B cell (primary cell): ENCODE measurements at regions not wholly inside any gene's neighbourhood (a gene's known extent, or its start where the extent isn't known, plus 50 kb on each side); places are given as distances from the start of the nearest gene placed in this dataset.

ENCODE experiments used
- ATAC-seq: fragments of 200-7000 bp; cut with Tn5 transposase; one replicate; pipeline ENCODE4 v1.10.0; 2021; ENCODE audit warnings: low read depth, mild to moderate bottlenecking, moderate number of reproducible peaks, moderate library complexity
- CTCF ChIA-PET: fragments of 350-600 bp; sonication (Branson Sonifier 250); formaldehyde crosslinking; loops from one replicate; lab custom pipeline; 2021; ENCODE audit warnings: antibody characterized with exemption, inconsistent platforms; lab: Charles Lee
- POLR2A ChIA-PET: fragments of 350-600 bp; sonication (Branson Sonifier 250); formaldehyde crosslinking; loops from one replicate; lab custom pipeline; 2021; ENCODE audit warnings: antibody characterized with exemption; lab: Charles Lee
- DNase-seq: peaks from one replicate; pipeline ENCODE4 v3.0.0; 2013
- H2AFZ ChIP-seq: 2 replicates; pipeline ENCODE4 v1.6.1; 2012; ENCODE audit warnings: mild to moderate bottlenecking, low read depth, low read length; ENCODE audit not compliant: insufficient read depth, poor library complexity, severe bottlenecking
- H3K27ac ChIP-seq, 2 donors: 1 replicate in 1 of 2; 2 replicates in 1 of 2; pipeline ENCODE4 v1.5.1; 2012 to 2013; ENCODE audit warnings: low read length in 2 of 2, mild to moderate bottlenecking in 2 of 2, moderate library complexity in 1 of 2
- H3K27me3 ChIP-seq, 4 experiments: fragments of 200-600 bp in 1 of 4; sonication (generic) in 1 of 4; replicated peaks in 1 of 4; 1 replicate in 2 of 4; 2 replicates in 2 of 4; pipeline versions ENCODE4 v1.6.1 to v1.7.0; 2013 to 2016; ENCODE audit warnings: low read length in 3 of 4, mild to moderate bottlenecking in 2 of 4, mixed read lengths in 1 of 4, moderate library complexity in 1 of 4; ENCODE audit not compliant: insufficient read depth in 4 of 4, control insufficient read depth in 3 of 4; ENCODE audit errors: control extremely low read depth in 1 of 4
- H3K36me3 ChIP-seq, 2 experiments: replicated peaks in 1 of 2; 1 replicate in 1 of 2; 2 replicates in 1 of 2; pipeline versions ENCODE4 v1.6.1 to v1.7.1; 2013; ENCODE audit warnings: low read length in 1 of 2; ENCODE audit not compliant: insufficient read depth in 2 of 2, control insufficient read depth in 1 of 2; ENCODE audit errors: control extremely low read depth in 1 of 2, extremely low read depth in 1 of 2
- H3K4me1 ChIP-seq, 2 donors: fragments of 200-600 bp in 1 of 2; sonication (generic) in 1 of 2; 1 replicate in 1 of 2; 2 replicates in 1 of 2; pipeline versions ENCODE4 v1.5.1 to v1.6.1; 2013 to 2017; ENCODE audit warnings: low read length in 2 of 2; ENCODE audit not compliant: control insufficient read depth in 2 of 2, insufficient read depth in 2 of 2
- H3K4me2 ChIP-seq: replicated peaks from 2 replicates; pipeline ENCODE3; 2012; ENCODE audit warnings: mild to moderate bottlenecking, low read depth, low read length; ENCODE audit not compliant: poor library complexity, severe bottlenecking
- H3K4me3 ChIP-seq, 5 experiments: fragments of 200-600 bp in 1 of 5; sonication (generic) in 1 of 5; 1 replicate in 3 of 5; 2 replicates in 2 of 5; pipeline versions ENCODE4 v1.5.1 to v1.7.0; 2011 to 2016; ENCODE audit warnings: low read length in 4 of 5, mild to moderate bottlenecking in 4 of 5, low read depth in 2 of 5, control low read depth in 1 of 5, moderate library complexity in 1 of 5; ENCODE audit not compliant: insufficient read depth in 1 of 5; ENCODE audit errors: control extremely low read depth in 1 of 5, extremely low read depth in 1 of 5
- H3K79me2 ChIP-seq: fragments of 200-600 bp; sonication (generic); one replicate; pipeline ENCODE4 v1.6.0; 2016; ENCODE audit warnings: low read length; ENCODE audit not compliant: control insufficient read depth, insufficient read depth
- H3K9ac ChIP-seq: fragments of 200-600 bp; sonication (generic); 2 replicates; pipeline ENCODE4 v1.6.1; 2017; ENCODE audit warnings: mild to moderate bottlenecking, low read length, moderate library complexity
- H3K9me3 ChIP-seq, 3 donors: one replicate each; pipeline versions ENCODE4 v1.6.1 to v1.7.1; 2013; ENCODE audit warnings: low read length in 2 of 3; ENCODE audit not compliant: control insufficient read depth in 2 of 3, insufficient read depth in 1 of 3; ENCODE audit errors: control extremely low read depth in 1 of 3
- H4K20me1 ChIP-seq: 2 replicates; pipeline ENCODE4 v1.6.0; 2012; ENCODE audit warnings: mild to moderate bottlenecking, low read length; ENCODE audit not compliant: insufficient read depth, control insufficient read depth, poor library complexity, severe bottlenecking
- H3K27ac Mint-ChIP-seq: one replicate; pipeline ENCODE4 v1.8.0; 2021; ENCODE audit warnings: mixed read lengths
- H3K27me3 Mint-ChIP-seq: one replicate; pipeline ENCODE4 v1.8.0; 2021; ENCODE audit warnings: mixed read lengths
- H3K4me1 Mint-ChIP-seq: one replicate; pipeline ENCODE4 v1.8.0; 2021; ENCODE audit warnings: mixed read lengths
- H3K4me3 Mint-ChIP-seq: one replicate; pipeline ENCODE4 v1.8.0; 2021; ENCODE audit warnings: mixed read lengths
- H3K9me3 Mint-ChIP-seq: one replicate; pipeline ENCODE4 v1.8.0; 2022; ENCODE audit warnings: mixed read lengths; ENCODE audit not compliant: insufficient read depth
- EZH2 ChIP-seq: IDR thresholded peaks from 2 replicates; pipeline ENCODE4 v1.6.1; 2012; ENCODE audit warnings: borderline replicate concordance, low read depth, mild to moderate bottlenecking, moderate library complexity, low read length; ENCODE audit not compliant: insufficient read depth, poor library complexity, severe bottlenecking
- WGBS: methylation state at CpG from one replicate; pipeline ENCODE4 v1.1.5; 2013; ENCODE audit warnings: missing lambda C conversion rate; ENCODE audit not compliant: insufficient coverage; 5-methylcytosine and 5-hydroxymethylcytosine counted together
- intact Hi-C: fragments of 100-400 bp; cut with micrococcal nuclease; formaldehyde crosslinking; loops from one replicate; pipeline ENCODE4 v1.10.0; 2022
- TF ChIP-seq, protein P1 (sequence below): fragments of 200-600 bp; IDR thresholded peaks from one replicate; pipeline ENCODE4 v1.8.0; 2022; ENCODE audit warnings: antibody characterized with exemption, mild to moderate bottlenecking

DNA sequence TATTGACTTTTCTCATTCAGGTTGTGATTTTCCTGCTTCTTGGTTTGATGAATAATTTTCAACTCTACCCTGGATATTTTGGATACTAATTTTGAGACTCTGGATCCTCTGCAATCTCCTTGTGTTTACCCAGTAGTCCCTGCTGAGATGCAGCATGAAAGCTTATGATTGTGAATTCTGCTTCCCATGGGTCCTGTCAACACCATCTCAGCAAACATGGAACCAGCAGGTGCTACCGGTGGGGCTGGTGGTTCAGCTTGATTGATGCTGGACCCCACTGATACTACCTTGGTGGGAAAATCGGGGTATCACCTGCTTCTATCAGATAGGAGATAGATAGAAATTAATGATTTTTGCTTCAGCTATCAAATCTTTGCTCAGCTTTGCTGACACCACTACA is 81.1 kb downstream of the SOWAHC start:
- TF ChIP-seq EZH2: no peak
- TF ChIP-seq, protein P1, sequence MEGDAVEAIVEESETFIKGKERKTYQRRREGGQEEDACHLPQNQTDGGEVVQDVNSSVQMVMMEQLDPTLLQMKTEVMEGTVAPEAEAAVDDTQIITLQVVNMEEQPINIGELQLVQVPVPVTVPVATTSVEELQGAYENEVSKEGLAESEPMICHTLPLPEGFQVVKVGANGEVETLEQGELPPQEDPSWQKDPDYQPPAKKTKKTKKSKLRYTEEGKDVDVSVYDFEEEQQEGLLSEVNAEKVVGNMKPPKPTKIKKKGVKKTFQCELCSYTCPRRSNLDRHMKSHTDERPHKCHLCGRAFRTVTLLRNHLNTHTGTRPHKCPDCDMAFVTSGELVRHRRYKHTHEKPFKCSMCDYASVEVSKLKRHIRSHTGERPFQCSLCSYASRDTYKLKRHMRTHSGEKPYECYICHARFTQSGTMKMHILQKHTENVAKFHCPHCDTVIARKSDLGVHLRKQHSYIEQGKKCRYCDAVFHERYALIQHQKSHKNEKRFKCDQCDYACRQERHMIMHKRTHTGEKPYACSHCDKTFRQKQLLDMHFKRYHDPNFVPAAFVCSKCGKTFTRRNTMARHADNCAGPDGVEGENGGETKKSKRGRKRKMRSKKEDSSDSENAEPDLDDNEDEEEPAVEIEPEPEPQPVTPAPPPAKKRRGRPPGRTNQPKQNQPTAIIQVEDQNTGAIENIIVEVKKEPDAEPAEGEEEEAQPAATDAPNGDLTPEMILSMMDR: no peak
- POLR2A ChIA-PET: interaction anchor here (0.6 kb wide), 1 partner anchor 644 kb away, joined by 3 read pairs; no protein-coding TSS in a partner anchor
- Histone ChIP-seq H3K4me2 (no peak overlapping the region), H3K79me2 (no peaks in the 10 kb centered on the region), H3K27ac (no peak overlapping the region), H3K27me3 (peaks cover 0 to 3% (median 0%) of the 10 kb centered on the region in 4 experiments), H3K4me1 (no peaks in the 10 kb centered on the region), H3K9me3 (no peaks in the 10 kb centered on the region), H2AFZ (no peak overlapping the region), H3K36me3 (no peaks in the 10 kb centered on the region), H4K20me1 (no peaks in the 10 kb centered on the region), H3K9ac (no peak overlapping the region), H3K4me3 (no peak overlapping the region)
- Mint-ChIP-seq H3K9me3 (peaks cover 2% of the 10 kb centered on the region), H3K27me3 (peaks cover 8% of the 10 kb centered on the region), H3K27ac (no peak overlapping the region), H3K4me1 (no peaks in the 10 kb centered on the region), H3K4me3 (no peak overlapping the region)
- no peak for ATAC-seq
- WGBS: 71% methylated on average over 1 of the region's 2 CpGs
- CTCF ChIA-PET: no interaction called here
- no peak for DNase-seq
- intact Hi-C loops: no loop called here

DNA sequence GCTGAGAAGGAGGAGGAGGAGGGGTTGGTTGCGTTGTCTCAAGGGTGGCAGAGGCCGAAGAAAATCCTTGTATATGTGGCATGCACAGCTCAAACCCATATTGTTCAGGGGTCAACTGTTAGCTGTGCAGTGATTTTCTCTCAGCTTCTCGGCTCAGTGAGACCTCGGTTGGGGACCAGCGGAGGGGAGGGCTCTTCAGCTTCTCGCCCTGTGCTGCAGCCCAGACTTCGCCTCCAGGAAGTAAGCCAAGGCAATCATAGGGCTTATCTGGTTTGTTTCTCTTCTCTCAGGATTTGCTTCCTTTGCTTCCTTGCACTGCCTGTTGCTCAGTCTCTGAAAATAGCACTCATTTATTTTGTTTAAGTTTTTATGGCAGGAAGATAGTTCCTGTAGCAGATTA is 85.5 kb downstream of the SOWAHC start:
- TF ChIP-seq, protein P1: no peak
- no peak for TF ChIP-seq EZH2
- H3K9ac ChIP-seq: no peak overlapping the region
- no peaks in the 10 kb centered on the region for H3K9me3 ChIP-seq
- ChIA-PET POLR2A (no interaction called here), CTCF (no interaction called here)
- no peaks in the 10 kb centered on the region for H3K4me1 ChIP-seq
- H3K27ac ChIP-seq: no peak overlapping the region
- 86% methylated on average over 5 of the region's 7 CpGs for WGBS
- no peak for ATAC-seq
- no peak overlapping the region for H3K4me3 Mint-ChIP-seq
- no peaks in the 10 kb centered on the region for H3K9me3 Mint-ChIP-seq
- H3K27me3 ChIP-seq: peaks cover 0 to 9% (median 0%) of the 10 kb centered on the region in 4 experiments
- H3K27ac Mint-ChIP-seq: no peak overlapping the region
- peaks cover 14% of the 10 kb centered on the region for H3K27me3 Mint-ChIP-seq
- H3K4me1 Mint-ChIP-seq: no peaks in the 10 kb centered on the region
- DNase-seq: no peak
- H3K79me2 ChIP-seq: no peaks in the 10 kb centered on the region
- intact Hi-C loops: no loop called here
- H2AFZ ChIP-seq: no peak overlapping the region
- H4K20me1 ChIP-seq: no peaks in the 10 kb centered on the region
- no peak overlapping the region for H3K4me2 ChIP-seq
- H3K4me3 ChIP-seq: no peak overlapping the region
- no peaks in the 10 kb centered on the region for H3K36me3 ChIP-seq
